H9 (cell line): ENCODE measurements at regions not wholly inside any gene's neighbourhood (a gene's known extent, or its start where the extent isn't known, plus 50 kb on each side); places are given as distances from the start of the nearest gene placed in this dataset.

ENCODE experiments used
- DNase-seq: peaks from one replicate; pipeline ENCODE4 v3.0.0-alpha.2; 2017
- H2AFZ ChIP-seq: one replicate; pipeline ENCODE4 v1.6.1; 2013; ENCODE audit warnings: mild to moderate bottlenecking, low read length, control low read depth, moderate library complexity
- H2AK5ac ChIP-seq: 2 replicates; pipeline ENCODE4 v1.6.1; 2013; ENCODE audit warnings: low read length, control low read depth, mixed read lengths; ENCODE audit not compliant: insufficient read length
- H2BK120ac ChIP-seq: one replicate; pipeline ENCODE4 v1.6.1; 2013; ENCODE audit warnings: low read depth, mild to moderate bottlenecking, low read length, control low read depth, inconsistent platforms; ENCODE audit not compliant: poor library complexity, severe bottlenecking
- H2BK12ac ChIP-seq: 2 replicates; pipeline ENCODE4 v1.6.1; 2013; ENCODE audit warnings: low read length, control low read depth, mixed read lengths, low read depth; ENCODE audit not compliant: insufficient read length
- H2BK15ac ChIP-seq: 2 replicates; pipeline ENCODE4 v1.6.1; 2013; ENCODE audit warnings: low read depth, low read length, control low read depth
- H2BK20ac ChIP-seq: one replicate; pipeline ENCODE4 v1.6.1; 2013; ENCODE audit warnings: low read depth, mild to moderate bottlenecking, low read length, control low read depth, inconsistent platforms; ENCODE audit not compliant: poor library complexity, severe bottlenecking
- H2BK5ac ChIP-seq: 2 replicates; pipeline ENCODE4 v1.6.1; 2013; ENCODE audit warnings: low read length, control low read depth, mixed read lengths; ENCODE audit not compliant: insufficient read length
- H3K14ac ChIP-seq: 2 replicates; pipeline ENCODE4 v1.6.1; 2013; ENCODE audit warnings: low read length, control low read depth; ENCODE audit not compliant: insufficient read depth
- H3K18ac ChIP-seq: 2 replicates; pipeline ENCODE4 v1.6.1; 2013; ENCODE audit warnings: low read depth, mild to moderate bottlenecking, mixed read lengths, low read length, control low read depth; ENCODE audit not compliant: insufficient read length
- H3K23ac ChIP-seq: 2 replicates; pipeline ENCODE4 v1.6.1; 2013; ENCODE audit warnings: low read length, control low read depth, mixed read lengths, low read depth; ENCODE audit not compliant: insufficient read length
- H3K23me2 ChIP-seq: 2 replicates; pipeline ENCODE4 v1.6.1; 2013; ENCODE audit warnings: low read depth, mild to moderate bottlenecking, mixed read lengths, low read length, control low read depth; ENCODE audit not compliant: insufficient read length, poor library complexity, severe bottlenecking
- H3K27ac ChIP-seq: 2 replicates; pipeline ENCODE4 v1.5.1; 2013; ENCODE audit warnings: low read length, control low read depth, mixed read lengths, low read depth; ENCODE audit not compliant: insufficient read length
- H3K27me3 ChIP-seq: 2 replicates; pipeline ENCODE4 v1.6.1; 2013; ENCODE audit warnings: low read length, control low read depth, inconsistent platforms; ENCODE audit not compliant: insufficient read depth
- H3K4ac ChIP-seq: 2 replicates; pipeline ENCODE4 v1.6.1; 2013; ENCODE audit warnings: low read depth, mild to moderate bottlenecking, control low read depth, inconsistent platforms, low read length, moderate library complexity
- H3K4me1 ChIP-seq: 2 replicates; pipeline ENCODE4 v1.6.1; 2013; ENCODE audit warnings: low read length, control low read depth, inconsistent platforms; ENCODE audit not compliant: insufficient read depth
- H3K4me2 ChIP-seq: 2 replicates; pipeline ENCODE4 v1.6.1; 2013; ENCODE audit warnings: low read length, control low read depth, mixed read lengths; ENCODE audit not compliant: insufficient read length, insufficient read depth
- H3K56ac ChIP-seq: 2 replicates; pipeline ENCODE4 v1.6.1; 2013; ENCODE audit warnings: low read depth, mild to moderate bottlenecking, mixed read lengths, low read length, control low read depth; ENCODE audit not compliant: insufficient read length
- H3K79me1 ChIP-seq: 2 replicates; pipeline ENCODE4 v1.6.1; 2013; ENCODE audit warnings: low read depth, mild to moderate bottlenecking, moderate library complexity, low read length, control low read depth, inconsistent platforms; ENCODE audit not compliant: insufficient read depth, poor library complexity, severe bottlenecking
- H3K79me2 ChIP-seq: 2 replicates; pipeline ENCODE4 v1.6.1; 2013; ENCODE audit warnings: low read length, control low read depth, inconsistent platforms; ENCODE audit not compliant: insufficient read depth
- H3K9ac ChIP-seq: 2 replicates; pipeline ENCODE4 v1.6.1; 2013; ENCODE audit warnings: low read length, control low read depth, mixed read lengths; ENCODE audit not compliant: insufficient read length; ENCODE audit errors: extremely low read depth
- H3K9me3 ChIP-seq: one replicate; pipeline ENCODE4 v1.6.1; 2013; ENCODE audit warnings: low read depth, low read length, inconsistent platforms; ENCODE audit not compliant: control insufficient read depth
- H3T11ph ChIP-seq: one replicate; pipeline ENCODE4 v1.6.1; 2013; ENCODE audit warnings: mild to moderate bottlenecking, low read length, control low read depth, inconsistent platforms
- H4K20me1 ChIP-seq: one replicate; pipeline ENCODE4 v1.6.1; 2013; ENCODE audit not compliant: control insufficient read depth, insufficient read length, insufficient read depth
- H4K5ac ChIP-seq: 2 replicates; pipeline ENCODE4 v1.6.1; 2013; ENCODE audit warnings: low read depth, mild to moderate bottlenecking, mixed read lengths, low read length, control low read depth; ENCODE audit not compliant: insufficient read length
- H4K8ac ChIP-seq: replicated peaks from 2 replicates; pipeline ENCODE4 v1.6.1; 2013; ENCODE audit warnings: low read length, control low read depth, mixed read lengths, low read depth; ENCODE audit not compliant: insufficient read length
- H4K91ac ChIP-seq: 2 replicates; pipeline ENCODE4 v1.6.1; 2013; ENCODE audit warnings: low read depth, mild to moderate bottlenecking, moderate library complexity, mixed read lengths, low read length, control low read depth; ENCODE audit not compliant: insufficient read length
- H3K27ac Mint-ChIP-seq, 3 experiments: 2 replicates in 2 of 3; 3 replicates in 1 of 3; pipeline ENCODE4 v1.8.0; 2020 to 2021; ENCODE audit warnings: mixed read lengths in 3 of 3, mild to moderate bottlenecking in 1 of 3, moderate library complexity in 1 of 3
- H3K27me3 Mint-ChIP-seq: 2 replicates; pipeline ENCODE4 v1.8.0; 2021; ENCODE audit warnings: low read depth, mild to moderate bottlenecking, moderate library complexity, mixed read lengths
- H3K36me3 Mint-ChIP-seq, 3 experiments: 2 replicates in 2 of 3; 3 replicates in 1 of 3; pipeline ENCODE4 v1.8.0; 2020 to 2021; ENCODE audit warnings: low read depth in 3 of 3, mixed read lengths in 3 of 3; ENCODE audit not compliant: insufficient read depth in 1 of 3
- H3K4me1 Mint-ChIP-seq, 2 experiments: 2 replicates each; pipeline ENCODE4 v1.8.0; 2020; ENCODE audit warnings: mixed read lengths in 2 of 2
- H3K4me3 Mint-ChIP-seq, 2 experiments: 2 replicates in 1 of 2; 3 replicates in 1 of 2; pipeline ENCODE4 v1.8.0; 2020 to 2021; ENCODE audit warnings: mild to moderate bottlenecking in 2 of 2, mixed read lengths in 2 of 2, moderate library complexity in 1 of 2
- H3K9me3 Mint-ChIP-seq, 2 experiments: 2 replicates in 1 of 2; 3 replicates in 1 of 2; pipeline ENCODE4 v1.8.0; 2020; ENCODE audit warnings: mild to moderate bottlenecking in 2 of 2, mixed read lengths in 2 of 2, moderate library complexity in 1 of 2
- CTCF ChIP-seq: fragments of 200-600 bp; sonication (generic); conservative IDR thresholded peaks from 3 replicates; pipeline ENCODE4 v1.8.0; 2021; ENCODE audit warnings: antibody characterized with exemption, mild to moderate bottlenecking
- WGBS: extraction: QIAGEN DNeasy Blood & Tissue Kit; methylation state at CpG from one replicate; pipeline ENCODE4 v1.1.7; 2013; ENCODE audit warnings: missing lambda C conversion rate, low lambda C conversion rate, mixed read lengths; ENCODE audit not compliant: insufficient read length; ENCODE audit errors: extremely low coverage; 5-methylcytosine and 5-hydroxymethylcytosine counted together

GRCh38 chr1:14297356-14297755 lies 301.1 kb upstream of the KAZN start:
- Mint-ChIP-seq H3K9me3 (no peaks in the 10 kb centered on the region; a peak in 1 of 5 replicates), H3K27ac (no peak overlapping the region), H3K4me1 (peaks cover 10 to 13% of the 10 kb centered on the region in 2 experiments), H3K4me3 (no peak overlapping the region), H3K36me3 (no peaks in the 10 kb centered on the region), H3K27me3 (peaks cover 1% of the 10 kb centered on the region)
- Histone ChIP-seq H3K56ac (no peak overlapping the region), H3T11ph (no peak overlapping the region), H3K79me1 (no peaks in the 10 kb centered on the region), H3K9me3 (no peaks in the 10 kb centered on the region), H2BK20ac (no peak overlapping the region), H2BK12ac (no peak overlapping the region), H4K5ac (no peak overlapping the region), H3K27ac (no peak overlapping the region), H4K91ac (no peak overlapping the region), H3K27me3 (no peaks in the 10 kb centered on the region), H3K14ac (no peak overlapping the region), H2AFZ (no peak overlapping the region), H2AK5ac (no peak overlapping the region), H4K20me1 (no peaks in the 10 kb centered on the region), H3K4ac (no peak overlapping the region), H3K4me1 (peaks cover 5% of the 10 kb centered on the region; the same call in 1 of the 2 replicates), H4K8ac (no peak overlapping the region), H3K23me2 (no peaks in the 10 kb centered on the region), H3K9ac (no peak overlapping the region), H3K23ac (no peak overlapping the region), H2BK15ac (no peak overlapping the region), H3K79me2 (no peaks in the 10 kb centered on the region), H2BK5ac (no peak overlapping the region), H3K18ac (no peak overlapping the region), H2BK120ac (no peak overlapping the region), H3K4me2 (no peak overlapping the region)
- no peak for DNase-seq
- WGBS: no CpG with 5 or more reads among the region's 3 CpGs
- TF ChIP-seq CTCF: no peak
